GM06990 (cell line): ENCODE measurements at regions not wholly inside any gene's neighbourhood (a gene's known extent, or its start where the extent isn't known, plus 50 kb on each side); places are given as distances from the start of the nearest gene placed in this dataset.

Experiments
- DNase-seq: peaks from one replicate; pipeline ENCODE4 v3.0.0-alpha.2; 2011; ENCODE audit not compliant: insufficient read length; ENCODE audit errors: extremely low read depth
- H3K27me3 ChIP-seq: replicated peaks from 2 replicates; pipeline ENCODE4 v1.6.0; 2011; ENCODE audit warnings: low read length; ENCODE audit not compliant: control insufficient read depth, insufficient read depth
- H3K36me3 ChIP-seq: 2 replicates; pipeline ENCODE4 v1.5.1; 2011; ENCODE audit warnings: low read length; ENCODE audit not compliant: control insufficient read depth, insufficient read depth
- H3K4me3 ChIP-seq: replicated peaks from 2 replicates; pipeline ENCODE4 v1.5.1; 2011; ENCODE audit warnings: low read depth, mild to moderate bottlenecking, control low read depth, low read length
- CTCF ChIP-seq: IDR thresholded peaks from 2 replicates; pipeline ENCODE4 v1.5.1; 2011; ENCODE audit warnings: low read length, control low read depth, mild to moderate bottlenecking, inconsistent platforms; ENCODE audit not compliant: insufficient read depth, poor library complexity, severe bottlenecking

GRCh38 chr2:137809252-137809651 is 155.0 kb upstream of the HNMT start:
- Histone ChIP-seq H3K4me3 (no peak overlapping the region), H3K27me3 (no peaks in the 10 kb centered on the region), H3K36me3 (no peaks in the 10 kb centered on the region)
- no peak for TF ChIP-seq CTCF
- no peak for DNase-seq

- Histone ChIP-seq H3K36me3 (no peaks in the 10 kb centered on the region), H3K27me3 (no peaks in the 10 kb centered on the region), H3K4me3 (no peak overlapping the region)
- no peak for TF ChIP-seq CTCF
- no peak for DNase-seq
Observed at GRCh38 chr2:137809837-137810236, 154.4 kb upstream of the HNMT start.

- no peaks in the 10 kb centered on the region; the same call in 1 of the 2 replicates for H3K27me3 ChIP-seq
- TF ChIP-seq CTCF = no peak
- H3K36me3 ChIP-seq = no peaks in the 10 kb centered on the region
- no peak overlapping the region for H3K4me3 ChIP-seq
- DNase-seq = no peak
Observed at GRCh38 chr2:137812517-137812916, 151.8 kb upstream of the HNMT start.

GRCh38 chr2:137813176-137813575 is 151.1 kb upstream of the HNMT start:
- TF ChIP-seq CTCF = no peak
- Histone ChIP-seq H3K27me3 (no peaks in the 10 kb centered on the region; the same call in 1 of the 2 replicates), H3K4me3 (no peak overlapping the region)

GRCh38 chr2:137817058-137817457 is 147.2 kb upstream of the HNMT start:
- TF ChIP-seq CTCF = no peak
- no peaks in the 10 kb centered on the region; the same call in 1 of the 2 replicates for H3K27me3 ChIP-seq
- no peak for DNase-seq
- no peaks in the 10 kb centered on the region for H3K36me3 ChIP-seq
- no peak overlapping the region for H3K4me3 ChIP-seq

More at GRCh38 chr2:137813176-137813575, 151.1 kb upstream of the HNMT start:
- no peak for DNase-seq
- H3K36me3 ChIP-seq = no peaks in the 10 kb centered on the region

GRCh38 chr2:137823196-137823595 is 141.1 kb upstream of the HNMT start:
- no peak for DNase-seq
- H3K4me3 ChIP-seq = no peak overlapping the region
- no peaks in the 10 kb centered on the region for H3K36me3 ChIP-seq
- no peak for TF ChIP-seq CTCF
- no peaks in the 10 kb centered on the region for H3K27me3 ChIP-seq
